ENCODE measurements at regions not wholly inside any gene's neighbourhood (a gene's known extent, or its start where the extent isn't known, plus 50 kb on each side); places are given as distances from the start of the nearest gene placed in this dataset.

DNA sequence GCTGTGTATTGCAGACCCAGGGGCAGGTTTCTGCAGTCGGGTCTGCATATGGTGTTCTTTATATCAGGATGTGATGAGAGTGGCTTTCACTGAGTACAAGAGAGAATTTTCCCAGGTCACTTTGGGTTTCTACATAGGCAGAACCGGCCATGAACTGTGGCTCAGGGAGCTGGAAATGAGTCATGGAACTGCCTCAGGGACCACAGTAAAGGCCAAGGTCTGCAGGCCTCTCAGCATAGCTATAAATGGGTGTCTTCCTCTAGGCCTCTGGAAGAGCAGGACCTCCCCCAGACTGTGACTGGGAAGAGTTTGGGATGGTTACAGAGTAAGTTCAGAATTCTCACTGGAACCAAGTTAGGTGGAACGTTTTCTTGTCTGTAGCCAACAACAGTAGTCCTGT lies 51.8 kb upstream of the ZNF681 start:
- Histone ChIP-seq H3F3A (ENCODE audit: control insufficient read depth, insufficient read depth) (no peaks in the 10 kb centered on the region), H3K27ac (ENCODE audit: low read depth, low read length) (no peak overlapping the region), H3K79me2 (ENCODE audit: control insufficient read depth, low read length) (no peaks in the 10 kb centered on the region), H3K9me2 (replicated peaks; ENCODE audit: control insufficient read depth, low read length) (no peaks in the 10 kb centered on the region), H4K20me1 (ENCODE audit: control insufficient read depth, insufficient read depth, low read depth, low read length) (no peaks in the 10 kb centered on the region), H3K4me1 (ENCODE audit: control insufficient read depth, low read length) (no peaks in the 10 kb centered on the region), H3K4me3 (ENCODE audit: low read length) (no peak overlapping the region), H3K9me3 (ENCODE audit: control insufficient read depth, insufficient read depth, low read length) (no peaks in the 10 kb centered on the region), H3K36me3 (ENCODE audit: control insufficient read depth, low read length) (no peaks in the 10 kb centered on the region), H3K4me2 (ENCODE audit: low read length) (no peak overlapping the region), H3K27me3 (ENCODE audit: control insufficient read depth, low read length) (no peaks in the 10 kb centered on the region)
- TF ChIP-seq EZH2phosphoT487 (IDR thresholded peaks at IDR 0.05; ENCODE audit: borderline replicate concordance, low read length) (no peak), CTCF (IDR thresholded peaks at IDR 0.05; ENCODE audit: low read depth, low read length, poor library complexity, severe bottlenecking) (no peak)
